WERI-Rb-1 (cell line): ENCODE measurements at regions not wholly inside any gene's neighbourhood (a gene's known extent, or its start where the extent isn't known, plus 50 kb on each side); places are given as distances from the start of the nearest gene placed in this dataset.

ENCODE experiments used
- DNase-seq: peaks from one replicate; pipeline ENCODE4 v3.0.0-alpha.2; 2020
- H3K27ac ChIP-seq: fragments of 250-450 bp; sonication (Bioruptor Pico); 2 replicates; pipeline ENCODE4 v1.5.1; 2020; ENCODE audit warnings: mild to moderate bottlenecking, moderate library complexity
- H3K27me3 ChIP-seq: fragments of 250-450 bp; sonication (Bioruptor Pico); 2 replicates; pipeline ENCODE4 v1.5.1; 2021; ENCODE audit warnings: mild to moderate bottlenecking, low read depth, moderate library complexity; ENCODE audit not compliant: insufficient read depth, severe bottlenecking
- H3K36me3 ChIP-seq: fragments of 250-450 bp; sonication (Bioruptor Pico); 2 replicates; pipeline ENCODE4 v1.5.1; 2020; ENCODE audit warnings: mild to moderate bottlenecking, moderate library complexity
- H3K4me3 ChIP-seq: 2 replicates; pipeline ENCODE4 v1.5.1; 2011; ENCODE audit warnings: low read depth, mild to moderate bottlenecking, control low read depth, low read length
- H3K9me3 ChIP-seq: fragments of 250-450 bp; sonication (Bioruptor Pico); 2 replicates; pipeline ENCODE4 v1.5.1; 2021; ENCODE audit warnings: mild to moderate bottlenecking, moderate library complexity; ENCODE audit not compliant: severe bottlenecking
- TF ChIP-seq, protein P1 (sequence below): IDR thresholded peaks from 2 replicates; pipeline ENCODE4 v1.5.1; 2011; ENCODE audit warnings: low read depth, mild to moderate bottlenecking, control low read depth, inconsistent platforms, low read length

DNA sequence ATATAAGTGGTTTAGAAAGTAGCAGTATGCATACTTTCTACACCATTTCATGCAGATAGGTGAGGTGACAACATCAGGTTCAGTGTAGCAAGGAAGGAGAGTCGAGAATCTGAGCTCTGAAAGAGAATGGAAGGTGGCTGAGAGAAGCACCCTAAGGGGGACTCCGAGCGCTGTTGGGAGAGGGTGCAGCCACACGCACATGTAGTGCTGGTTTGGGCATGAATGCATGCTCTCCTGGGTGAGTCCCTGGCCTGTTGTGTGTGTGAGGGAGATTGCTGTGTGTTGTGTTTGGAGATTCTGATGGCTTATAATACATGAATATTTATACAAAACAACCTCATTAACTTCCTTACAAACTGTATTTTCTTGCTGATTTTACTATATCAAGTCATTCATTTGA, 180.3 kb upstream of the LRIG3 start:
- Histone ChIP-seq H3K27ac (no peak overlapping the region), H3K36me3 (no peaks in the 10 kb centered on the region), H3K9me3 (no peaks in the 10 kb centered on the region), H3K4me3 (no peak overlapping the region), H3K27me3 (no peaks in the 10 kb centered on the region)
- DNase-seq, result no peak
- TF ChIP-seq, protein P1, sequence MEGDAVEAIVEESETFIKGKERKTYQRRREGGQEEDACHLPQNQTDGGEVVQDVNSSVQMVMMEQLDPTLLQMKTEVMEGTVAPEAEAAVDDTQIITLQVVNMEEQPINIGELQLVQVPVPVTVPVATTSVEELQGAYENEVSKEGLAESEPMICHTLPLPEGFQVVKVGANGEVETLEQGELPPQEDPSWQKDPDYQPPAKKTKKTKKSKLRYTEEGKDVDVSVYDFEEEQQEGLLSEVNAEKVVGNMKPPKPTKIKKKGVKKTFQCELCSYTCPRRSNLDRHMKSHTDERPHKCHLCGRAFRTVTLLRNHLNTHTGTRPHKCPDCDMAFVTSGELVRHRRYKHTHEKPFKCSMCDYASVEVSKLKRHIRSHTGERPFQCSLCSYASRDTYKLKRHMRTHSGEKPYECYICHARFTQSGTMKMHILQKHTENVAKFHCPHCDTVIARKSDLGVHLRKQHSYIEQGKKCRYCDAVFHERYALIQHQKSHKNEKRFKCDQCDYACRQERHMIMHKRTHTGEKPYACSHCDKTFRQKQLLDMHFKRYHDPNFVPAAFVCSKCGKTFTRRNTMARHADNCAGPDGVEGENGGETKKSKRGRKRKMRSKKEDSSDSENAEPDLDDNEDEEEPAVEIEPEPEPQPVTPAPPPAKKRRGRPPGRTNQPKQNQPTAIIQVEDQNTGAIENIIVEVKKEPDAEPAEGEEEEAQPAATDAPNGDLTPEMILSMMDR, result no peak

DNA sequence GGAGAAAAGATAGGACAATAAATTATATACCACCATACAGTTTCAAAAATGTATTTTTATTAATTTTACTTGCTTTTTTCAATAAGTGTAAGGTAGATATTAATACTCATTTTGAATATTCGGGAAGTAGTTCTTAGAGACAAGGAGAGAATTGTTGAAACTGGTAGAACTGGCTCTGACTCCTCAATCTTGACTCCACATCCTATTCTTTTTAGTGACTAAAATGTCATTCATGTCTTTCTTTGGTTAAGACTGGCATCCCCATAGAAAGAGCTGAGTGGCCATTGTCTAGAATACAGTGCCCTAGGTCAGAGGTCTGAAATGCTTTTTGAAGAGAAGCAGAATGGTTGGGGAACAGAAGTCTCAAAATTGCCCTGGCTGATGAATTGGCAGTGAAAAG, 177.6 kb upstream of the LRIG3 start:
- DNase-seq, result no peak
- no peak overlapping the region for H3K4me3 ChIP-seq
- H3K27ac ChIP-seq, result no peak overlapping the region
- TF ChIP-seq, protein P1, result no peak
- no peaks in the 10 kb centered on the region for H3K27me3 ChIP-seq
- H3K36me3 ChIP-seq, result no peaks in the 10 kb centered on the region
- no peaks in the 10 kb centered on the region for H3K9me3 ChIP-seq

DNA sequence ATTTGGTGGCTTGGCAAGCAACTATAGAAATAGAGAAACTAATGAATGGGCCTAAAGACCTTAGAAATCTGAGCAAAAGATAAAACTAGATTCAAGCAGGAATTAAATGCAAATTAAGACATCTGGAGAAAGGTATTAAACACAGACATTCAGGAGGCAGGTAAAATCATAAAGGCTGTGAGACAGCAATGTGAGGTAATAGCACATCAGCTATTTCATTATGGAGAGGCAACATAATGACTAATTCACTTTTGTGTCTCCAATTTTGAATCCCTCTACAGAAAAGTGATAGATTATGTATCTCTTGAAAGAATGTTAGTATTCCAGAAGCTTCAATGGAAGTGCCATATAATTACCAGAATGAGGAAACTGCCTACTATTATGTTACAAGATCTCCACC, 175.9 kb upstream of the LRIG3 start:
- H3K9me3 ChIP-seq, result no peaks in the 10 kb centered on the region
- no peak overlapping the region for H3K4me3 ChIP-seq
- no peak for DNase-seq
- H3K27me3 ChIP-seq, result no peaks in the 10 kb centered on the region
- no peaks in the 10 kb centered on the region for H3K36me3 ChIP-seq
- TF ChIP-seq, protein P1, result no peak
- no peak overlapping the region for H3K27ac ChIP-seq

DNA sequence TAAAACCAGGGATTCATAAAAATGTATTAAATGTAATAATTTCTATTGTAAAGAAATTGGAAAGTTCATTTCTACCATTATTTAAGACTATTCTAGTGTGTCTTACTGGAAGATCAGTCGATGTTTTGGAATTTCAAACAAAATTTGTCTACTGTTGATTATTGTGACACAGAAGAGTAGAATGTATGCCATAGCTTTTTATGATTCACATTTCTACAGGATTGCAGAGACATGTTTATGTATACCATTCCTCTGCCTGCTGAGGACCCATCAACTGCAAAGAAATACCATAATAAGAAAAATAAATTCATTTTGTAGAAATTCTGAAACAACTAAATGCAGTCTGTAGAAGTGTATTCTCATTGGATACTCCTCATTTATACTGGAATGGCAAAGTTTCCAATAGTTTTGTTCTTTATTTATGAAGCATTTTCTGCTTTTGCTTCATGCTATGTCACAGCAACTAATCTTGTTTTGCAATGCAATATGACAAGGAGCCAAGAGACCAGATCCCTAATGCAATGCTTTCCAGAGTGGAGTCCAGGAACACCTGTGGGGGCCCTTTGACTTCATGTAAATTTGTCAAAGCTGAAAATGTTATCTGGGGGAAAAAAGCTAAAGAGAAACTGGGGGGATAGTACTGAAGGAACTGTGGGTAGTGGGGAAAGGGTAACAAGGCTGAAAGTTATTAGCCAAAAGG, 172.9 kb upstream of the LRIG3 start:
- no peaks in the 10 kb centered on the region for H3K27me3 ChIP-seq
- H3K36me3 ChIP-seq, result no peaks in the 10 kb centered on the region
- TF ChIP-seq, protein P1, result no peak
- no peak overlapping the region for H3K4me3 ChIP-seq
- DNase-seq, result no peak
- H3K27ac ChIP-seq, result no peak overlapping the region
- no peaks in the 10 kb centered on the region for H3K9me3 ChIP-seq

DNA sequence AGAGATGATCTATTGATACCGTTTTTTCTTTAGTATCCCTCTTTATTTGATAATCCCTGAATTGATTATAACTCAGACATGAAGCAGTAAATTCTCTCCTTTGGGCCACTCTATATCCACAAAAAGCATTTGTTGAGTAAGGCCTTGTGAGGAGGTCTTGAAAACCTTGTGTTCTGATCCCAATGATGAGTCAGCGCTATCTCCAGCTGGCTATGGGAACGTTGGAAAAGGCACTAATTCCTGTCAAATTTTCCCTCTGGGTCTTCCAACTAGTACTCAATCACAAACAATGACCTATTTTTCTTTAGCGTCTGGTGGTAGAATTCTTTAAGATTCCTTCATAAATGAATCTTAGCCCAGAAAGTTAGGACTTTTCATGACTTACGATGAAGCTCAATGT, 168.4 kb upstream of the LRIG3 start:
- Histone ChIP-seq H3K27ac (no peak overlapping the region), H3K4me3 (no peak overlapping the region), H3K27me3 (no peaks in the 10 kb centered on the region), H3K9me3 (no peaks in the 10 kb centered on the region), H3K36me3 (no peaks in the 10 kb centered on the region)
- no peak for DNase-seq
- TF ChIP-seq, protein P1, result no peak

DNA sequence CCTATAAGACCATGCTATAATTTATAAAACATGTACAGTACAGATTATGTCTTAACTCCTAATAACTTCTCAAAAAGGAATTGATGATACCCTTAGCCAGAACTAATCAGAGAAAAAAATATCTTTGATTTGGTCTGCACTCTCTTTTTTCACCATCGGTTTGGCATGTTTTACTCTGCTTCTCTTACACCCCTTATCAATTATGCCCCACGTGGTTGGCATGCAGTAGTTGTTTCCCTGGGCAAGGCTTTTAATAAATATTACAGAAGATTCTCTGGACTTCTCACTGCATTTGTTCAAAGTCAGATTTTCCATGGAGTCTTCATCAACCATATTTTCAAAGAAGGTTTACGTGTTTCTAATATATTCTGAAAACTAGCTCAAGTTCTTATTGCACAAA, 167.4 kb upstream of the LRIG3 start:
- Histone ChIP-seq H3K27ac (no peak overlapping the region), H3K36me3 (no peaks in the 10 kb centered on the region)
- TF ChIP-seq, protein P1, result no peak

More for the DNA sequence above, 167.4 kb upstream of the LRIG3 start:
- no peak for DNase-seq
- no peak overlapping the region for H3K4me3 ChIP-seq
- H3K9me3 ChIP-seq, result no peaks in the 10 kb centered on the region
- no peaks in the 10 kb centered on the region for H3K27me3 ChIP-seq
